ENCODE measurements at regions not wholly inside any gene's neighbourhood (a gene's known extent, or its start where the extent isn't known, plus 50 kb on each side); places are given as distances from the start of the nearest gene placed in this dataset.
A peak's percentile ranks its signal among the peaks of the same experiment; 100 is the strongest.

- no peak for DNase-seq
Measured at GRCh38 chr2:196445991-196446390, 193.5 kb upstream of the CCDC150 start.

DNA sequence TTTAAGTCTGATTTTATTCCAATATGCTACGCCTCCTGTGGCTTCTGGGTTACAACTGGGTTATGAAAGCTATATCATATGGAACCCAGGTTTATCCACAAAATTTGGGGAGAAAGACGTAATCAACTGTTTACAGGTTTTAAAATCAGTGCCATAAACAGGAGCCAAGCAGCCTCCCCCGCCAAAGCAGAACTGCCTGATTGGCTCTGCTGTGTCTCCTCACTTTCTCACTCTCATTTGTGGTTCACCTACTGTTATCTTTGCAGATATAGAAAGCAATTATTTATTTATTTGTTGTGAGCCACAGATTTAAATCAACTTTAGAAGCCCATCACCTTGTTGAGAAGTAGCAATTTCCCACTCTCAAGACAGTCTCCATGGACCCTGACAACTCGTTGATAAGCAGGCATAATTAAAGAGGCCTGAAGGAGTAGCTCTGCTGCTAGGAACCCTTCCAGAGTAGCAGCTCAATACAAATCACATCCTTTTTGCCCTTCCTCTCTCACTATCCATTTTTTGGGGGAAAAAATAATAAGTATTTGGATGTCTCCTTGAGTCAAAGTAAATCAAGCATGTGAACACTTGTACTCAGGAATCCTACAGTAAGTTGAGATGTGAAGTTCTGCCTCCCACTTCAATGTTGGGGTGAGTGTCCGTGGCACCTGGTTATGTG is 191.0 kb upstream of the CCDC150 start:
- no peak for DNase-seq

- no peak for DNase-seq
Measured at GRCh38 chr2:196449083-196449482, 190.4 kb upstream of the CCDC150 start.

DNA sequence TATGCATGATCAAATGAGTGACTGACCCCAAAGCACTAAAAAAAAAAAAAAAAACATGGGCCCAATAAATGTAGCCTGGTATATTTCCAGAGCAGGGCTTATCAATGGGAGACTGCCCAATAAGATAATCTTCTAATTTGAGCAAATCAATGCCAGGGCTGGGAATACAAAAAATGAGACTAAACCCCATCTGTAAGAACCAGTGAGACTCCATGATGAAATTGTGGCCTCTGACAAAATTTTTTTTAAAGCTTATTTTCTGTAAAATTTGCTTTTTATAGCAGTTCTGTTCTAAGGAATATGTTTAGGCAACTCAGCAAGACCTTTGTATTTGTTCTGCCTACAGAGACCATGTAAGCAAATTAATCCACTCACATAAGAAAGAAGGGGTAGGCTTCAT is 186.8 kb upstream of the CCDC150 start:
- no peak for DNase-seq

GRCh38 chr2:196453613-196454047 is 185.9 kb upstream of the CCDC150 start:
- DNase-seq, result peak; percentile 20

- no peak for DNase-seq
Measured at GRCh38 chr2:196454492-196454891, 185.0 kb upstream of the CCDC150 start.

- DNase-seq, result no peak
Measured at GRCh38 chr2:196459539-196459938, 180.0 kb upstream of the CCDC150 start.

- DNase-seq, result no peak
Measured at GRCh38 chr2:196463706-196464105, 175.8 kb upstream of the CCDC150 start.

DNA sequence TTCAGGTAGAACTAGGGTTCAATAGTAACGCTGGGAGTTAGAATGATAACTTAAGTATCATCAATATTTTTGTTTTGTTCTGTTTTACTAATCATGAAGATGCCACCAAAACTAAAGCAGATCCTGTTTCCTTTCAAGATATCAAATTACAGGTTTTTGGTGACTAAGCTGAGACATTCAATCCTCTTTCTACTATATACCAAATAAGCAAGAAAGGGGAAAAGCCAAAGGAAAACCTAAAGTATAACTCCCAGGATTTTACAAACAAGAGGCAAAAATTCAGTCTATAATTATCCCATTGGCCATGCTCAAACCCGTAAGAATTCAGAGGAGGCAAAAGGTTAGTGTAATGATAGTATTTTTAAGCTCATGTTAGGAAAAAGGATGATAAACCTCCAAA is 175.2 kb upstream of the CCDC150 start:
- DNase-seq, result no peak

DNA sequence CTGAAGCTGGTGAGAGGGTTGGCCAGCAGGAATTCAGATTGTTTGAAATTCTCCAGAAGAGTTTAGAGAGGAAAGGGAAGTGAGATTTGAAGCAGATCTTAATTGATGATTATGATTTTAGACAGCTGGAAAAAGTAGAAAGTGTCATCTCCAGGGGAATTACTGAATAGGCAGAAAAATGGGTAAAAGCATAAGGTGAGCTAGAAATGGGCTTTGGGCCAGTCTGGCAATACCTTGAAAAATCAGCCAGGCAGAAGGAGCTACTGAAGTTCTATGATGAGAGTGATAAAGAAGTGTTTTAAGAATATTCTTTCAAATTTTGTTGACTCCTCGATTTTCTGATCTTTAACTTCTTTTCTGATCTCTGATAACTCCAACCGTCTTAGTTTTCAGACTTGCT is 172.9 kb upstream of the CCDC150 start:
- DNase-seq, result no peak

DNA sequence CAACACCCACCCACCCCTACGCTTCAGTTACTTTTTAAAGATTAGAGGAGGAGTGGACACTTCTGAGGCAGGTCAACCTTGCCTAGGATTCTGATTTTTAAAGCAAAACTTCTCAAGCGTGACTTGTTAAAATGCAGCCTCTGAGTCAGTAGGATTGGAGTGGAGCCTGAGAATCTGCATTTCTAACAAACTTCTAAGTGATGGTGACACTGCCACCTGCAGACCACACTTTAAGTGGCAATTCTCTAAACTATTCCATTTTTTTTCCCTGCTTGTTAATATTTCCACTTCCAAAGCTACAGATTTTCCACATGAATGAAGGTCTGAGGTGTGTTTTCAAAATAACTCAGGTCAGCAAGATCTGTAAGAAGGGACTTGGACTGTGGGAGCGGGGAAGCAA is 171.1 kb upstream of the CCDC150 start:
- DNase-seq, result no peak

DNA sequence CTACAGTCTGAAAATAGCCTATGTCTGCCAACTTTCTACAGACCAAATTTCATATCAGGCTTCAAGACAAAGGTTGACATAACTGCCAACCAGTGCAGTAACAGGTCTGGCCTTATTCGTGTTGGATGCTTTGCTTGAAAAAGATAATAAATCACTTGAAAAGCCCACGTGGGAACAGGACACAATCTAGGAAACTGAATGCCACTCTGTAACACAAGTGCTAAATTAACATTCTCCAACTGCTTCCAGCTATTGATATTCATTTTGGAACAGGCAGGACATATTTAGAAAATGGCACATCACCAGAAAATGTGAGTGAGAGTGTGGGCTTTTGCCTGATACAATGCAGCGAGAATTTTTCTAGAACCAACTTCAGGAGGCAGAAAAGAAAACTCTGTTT is 165.9 kb upstream of the CCDC150 start:
- DNase-seq, result no peak

DNA sequence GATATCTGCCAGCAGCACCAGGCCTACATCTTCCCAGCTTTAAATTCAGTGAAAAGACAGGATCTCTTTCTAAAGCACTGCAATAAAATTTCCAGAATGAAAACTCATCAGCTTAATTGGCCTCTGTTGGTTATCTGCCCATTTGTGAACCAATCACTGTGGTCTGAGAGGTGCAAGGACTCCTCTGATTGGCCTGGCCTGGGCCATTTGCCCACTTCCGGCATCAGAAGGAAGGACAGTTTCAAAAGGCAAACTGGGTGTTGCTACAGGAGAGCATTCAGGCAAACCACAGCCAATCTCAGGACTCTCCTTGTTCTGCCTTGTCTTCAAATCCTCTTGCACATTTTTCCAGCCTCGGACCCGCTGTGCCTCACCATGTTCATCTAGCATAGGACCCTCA is 163.9 kb upstream of the CCDC150 start:
- DNase-seq, result no peak

GRCh38 chr2:196478588-196478987 is 160.9 kb upstream of the CCDC150 start:
- DNase-seq, result no peak

DNA sequence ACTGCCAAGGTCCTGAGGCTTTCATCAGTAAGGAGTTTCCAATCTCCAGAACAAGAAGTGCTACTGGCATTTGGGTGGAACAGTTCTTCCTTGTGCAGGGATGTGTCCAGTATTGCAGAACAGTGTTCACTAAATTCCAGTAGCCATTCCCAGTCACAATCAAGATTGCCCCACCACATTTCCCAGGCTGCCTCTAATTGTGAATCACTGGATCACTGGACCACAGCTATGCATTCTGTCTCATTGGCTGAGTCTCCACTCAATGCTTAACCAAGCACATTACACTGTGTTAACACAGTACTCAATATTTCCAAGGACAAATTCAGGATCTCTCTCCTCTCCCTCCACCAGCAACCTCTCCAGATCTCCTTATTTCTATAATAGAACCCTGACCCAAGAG is 160.2 kb upstream of the CCDC150 start:
- no peak for DNase-seq

DNA sequence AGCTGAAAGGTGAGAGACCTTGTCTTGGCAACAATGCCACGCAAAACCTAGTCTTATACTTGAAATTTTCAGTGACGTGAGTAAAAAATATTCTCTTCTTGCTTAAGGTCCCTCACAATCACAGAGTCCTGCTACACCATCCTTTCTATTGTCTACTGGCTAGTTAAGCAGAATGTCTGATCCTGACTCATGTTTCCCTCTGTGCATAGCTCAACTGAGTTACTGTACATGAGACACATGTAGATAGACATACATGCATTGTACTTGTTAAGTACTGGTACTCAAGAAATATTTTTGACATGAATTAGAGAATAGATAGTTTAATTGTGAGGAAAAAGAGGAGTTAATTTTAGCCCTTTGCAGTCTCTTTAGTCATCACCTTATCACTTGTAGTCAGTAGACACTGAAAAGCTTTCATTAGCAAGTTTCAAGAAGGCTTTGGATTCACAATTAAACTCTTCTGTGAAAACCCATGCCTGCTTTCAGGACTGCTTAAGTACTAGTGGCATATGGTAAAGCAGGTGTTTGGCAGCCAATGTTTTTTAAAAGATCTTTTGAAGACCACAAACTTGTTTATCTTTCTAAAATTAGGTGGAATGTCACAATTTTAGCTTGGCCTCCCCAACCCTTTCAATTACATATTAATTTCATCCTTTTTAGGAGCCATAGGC is 158.7 kb upstream of the CCDC150 start:
- DNase-seq, result no peak

DNA sequence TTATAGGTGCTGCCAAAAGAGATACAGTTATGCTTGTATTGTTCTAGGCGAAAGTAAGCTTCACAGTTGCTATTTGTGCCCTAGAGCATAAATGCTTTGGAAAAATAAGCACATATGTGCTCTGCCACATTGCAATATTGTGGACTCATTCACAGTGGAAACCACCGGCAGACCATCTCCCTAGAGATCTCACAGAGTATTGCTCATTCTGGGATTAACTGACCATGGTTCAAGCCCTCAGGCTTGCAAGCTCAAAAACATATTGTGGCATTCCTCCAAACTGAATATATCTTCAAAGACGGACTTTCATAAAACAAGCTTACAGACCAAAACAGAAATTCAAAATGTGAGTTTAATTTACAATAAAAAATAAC is 158.2 kb upstream of the CCDC150 start:
- no peak for DNase-seq

DNA sequence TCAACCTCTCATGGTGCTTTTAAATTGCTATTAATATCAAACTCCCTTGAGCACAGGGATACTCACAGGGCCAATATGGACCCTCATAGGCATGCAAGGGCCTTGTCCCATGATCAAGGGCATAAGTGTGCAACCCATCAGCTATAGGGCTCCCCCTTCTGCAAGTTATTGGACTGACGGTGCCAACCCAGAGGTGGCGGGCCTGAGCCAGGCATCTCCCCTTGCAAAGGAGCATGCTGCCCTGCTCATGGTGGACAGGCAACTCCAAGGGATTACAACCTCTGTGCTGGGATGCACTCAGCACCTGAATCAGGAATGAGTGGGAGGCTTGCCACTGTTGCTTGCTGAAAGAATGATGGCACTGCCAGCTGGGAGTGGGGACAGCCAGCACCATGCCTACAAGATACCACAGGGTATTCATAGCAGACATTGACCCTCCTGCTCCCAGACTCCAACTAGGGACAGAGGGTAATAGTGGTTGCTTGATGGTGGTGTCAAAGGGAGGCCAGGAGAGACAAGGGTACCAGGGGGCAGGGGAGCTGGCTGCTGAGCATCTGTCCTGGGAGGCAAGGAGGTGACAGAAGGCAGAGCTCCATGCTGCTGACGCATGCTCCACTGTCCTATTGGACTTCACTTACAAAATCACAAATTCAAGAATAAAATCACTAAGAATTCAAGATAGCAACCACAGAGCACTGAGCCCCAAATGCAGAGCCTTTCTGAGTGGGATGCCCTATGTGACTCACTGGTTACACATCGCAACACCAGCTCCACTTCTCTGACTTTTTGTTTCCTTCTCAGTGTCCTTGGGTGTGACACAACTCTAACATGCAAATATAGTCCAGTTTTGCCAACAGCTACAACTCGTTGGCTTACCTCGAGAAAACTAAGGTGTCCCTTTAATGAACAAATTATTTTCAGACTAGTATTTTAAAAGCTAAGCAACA is 157.1 kb upstream of the CCDC150 start:
- no peak for DNase-seq

DNA sequence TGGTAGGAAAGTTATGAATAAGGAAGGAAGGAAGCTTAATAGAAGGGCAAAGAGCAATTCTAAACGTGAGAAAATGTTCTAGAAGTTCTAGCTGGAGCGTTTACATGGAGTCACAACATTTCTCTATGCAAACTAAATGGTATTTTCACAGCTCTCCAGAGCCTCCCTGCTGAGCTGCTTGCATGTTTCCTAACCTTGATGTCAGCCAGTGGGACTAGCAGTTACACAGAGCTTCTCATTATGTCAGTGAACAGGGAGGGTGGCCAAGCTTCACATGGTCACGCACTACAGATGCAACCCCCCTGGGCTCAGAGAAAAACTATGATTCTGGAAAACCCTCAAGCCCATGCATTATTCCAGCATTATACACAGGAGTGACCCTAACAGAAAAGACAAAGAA is 153.4 kb upstream of the CCDC150 start:
- no peak for DNase-seq

DNA sequence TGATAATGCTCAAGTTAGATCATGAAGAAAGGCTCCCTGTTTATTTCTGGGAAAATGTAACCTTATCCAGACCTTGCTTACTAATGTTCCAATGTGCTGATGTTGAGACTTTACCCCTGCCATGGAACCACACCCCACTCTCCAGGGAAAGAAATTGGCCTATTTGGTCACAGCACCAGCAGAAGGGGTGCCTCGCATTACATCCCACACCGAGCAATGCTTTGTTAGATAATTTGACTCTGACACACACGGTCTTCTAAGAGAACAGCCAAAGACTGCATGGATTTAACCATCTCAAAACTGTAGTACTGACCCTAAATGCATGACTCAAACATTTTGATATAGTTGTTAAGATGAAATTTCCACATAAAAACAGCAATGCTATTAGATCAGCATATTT is 152.1 kb upstream of the CCDC150 start:
- DNase-seq, result no peak

DNA sequence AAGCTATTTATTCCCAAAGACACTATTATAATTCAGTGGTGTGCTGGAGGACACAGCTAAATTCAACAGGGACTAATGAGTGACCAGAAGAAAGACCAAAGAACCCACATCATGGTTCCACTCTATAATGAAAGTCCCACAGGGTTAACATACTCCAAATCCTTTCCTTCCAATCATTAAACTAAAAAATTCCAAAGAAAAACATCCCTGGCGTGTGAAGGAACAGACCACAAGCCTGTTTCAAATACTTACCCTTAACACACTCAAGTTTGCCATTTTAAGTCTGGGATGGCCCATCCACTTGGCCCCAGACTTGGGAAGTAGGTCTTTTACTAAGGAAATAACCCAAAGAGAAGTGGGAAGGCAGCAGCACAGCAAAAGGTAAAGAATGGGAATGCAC is 150.1 kb upstream of the CCDC150 start:
- DNase-seq, result no peak

DNA sequence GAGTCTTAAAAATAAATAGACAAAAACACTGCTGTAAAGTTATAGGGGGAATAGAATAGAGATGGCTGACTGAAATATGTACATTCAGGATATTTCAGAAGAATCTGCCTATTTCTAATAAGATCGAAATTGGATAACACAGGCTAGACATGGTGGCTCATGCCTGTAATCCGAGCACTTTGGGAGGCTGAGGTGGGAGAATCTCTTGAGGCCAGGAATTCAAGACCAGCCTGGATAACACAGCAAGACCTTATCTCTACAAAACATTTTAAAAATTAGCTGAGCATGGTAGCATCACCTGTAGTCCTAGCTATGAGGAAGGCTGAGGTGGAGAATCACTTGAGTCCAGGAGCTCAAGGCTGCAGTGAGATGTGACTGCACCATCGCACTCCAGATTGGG is 146.6 kb upstream of the CCDC150 start:
- DNase-seq, result no peak

DNA sequence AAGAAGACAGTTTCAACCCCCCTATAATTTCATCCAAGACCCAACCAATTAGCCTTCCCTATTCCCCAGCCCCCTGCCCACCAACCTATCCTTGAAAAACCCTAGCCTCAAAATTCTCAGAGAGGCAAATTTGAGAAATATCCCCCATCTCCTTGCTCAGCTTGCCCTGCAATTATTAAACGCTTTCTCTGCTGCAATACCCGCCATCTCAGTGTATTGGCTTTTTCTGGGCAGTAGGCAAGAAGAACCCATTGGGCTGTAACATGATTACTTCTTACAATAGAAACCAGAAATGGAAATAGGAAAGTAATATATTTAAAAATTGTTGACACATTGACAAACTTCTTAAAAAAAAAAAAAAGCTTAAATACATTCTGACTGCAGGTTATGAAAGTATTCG is 140.6 kb upstream of the CCDC150 start:
- no peak for DNase-seq

DNA sequence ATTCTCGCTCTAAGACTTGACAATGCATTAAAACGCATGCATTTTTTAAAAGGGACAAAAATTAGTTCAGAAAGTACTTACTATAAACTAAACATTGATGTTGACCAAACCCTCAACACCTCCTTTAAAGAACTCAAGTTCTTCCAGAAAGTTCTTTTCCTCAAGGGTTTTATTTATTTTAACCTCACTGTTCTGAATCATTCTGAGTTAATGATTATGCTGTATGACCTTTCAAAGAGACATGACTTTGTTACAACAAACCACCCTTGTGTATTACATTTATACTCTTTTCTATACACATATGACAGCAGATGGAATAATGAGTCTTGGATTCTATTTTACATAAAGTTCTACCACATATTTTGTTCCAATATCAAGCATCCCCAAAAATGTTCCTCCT is 139.8 kb upstream of the CCDC150 start:
- no peak for DNase-seq
